SK-N-SH treated with all-trans-retinoic acid at 6 μM for 48 hours (cell line): ENCODE measurements at regions not wholly inside any gene's neighbourhood (a gene's known extent, or its start where the extent isn't known, plus 50 kb on each side); places are given as distances from the start of the nearest gene placed in this dataset.

Source experiments
- ATAC-seq: fragments of 200-7000 bp; cut with Tn5 transposase; 3 replicates; pipeline ENCODE4 v1.9.1; 2020; ENCODE audit warnings: mild to moderate bottlenecking, moderate library complexity
- ARNTL ChIP-seq: fragments of 450-650 bp; formaldehyde crosslinking; IDR thresholded peaks from 2 replicates; pipeline ENCODE4 v1.5.0; 2020; ENCODE audit warnings: low read depth, mild to moderate bottlenecking, moderate library complexity, borderline replicate concordance
- BACH2 ChIP-seq: fragments of 250-450 bp; sonication (Bioruptor Pico); IDR thresholded peaks from 2 replicates; pipeline ENCODE4 v1.9.0; 2021; ENCODE audit warnings: mild to moderate bottlenecking, borderline replicate concordance
- CREB5 ChIP-seq: fragments of 250-450 bp; sonication (Bioruptor Pico); IDR thresholded peaks from 2 replicates; pipeline ENCODE4 v1.5.1; 2020; ENCODE audit warnings: low read depth, mild to moderate bottlenecking, moderate library complexity
- CSDC2 ChIP-seq: fragments of 250-450 bp; sonication (Bioruptor Pico); IDR thresholded peaks from 2 replicates; pipeline ENCODE4 v1.5.0; 2020; ENCODE audit warnings: mild to moderate bottlenecking, moderate library complexity
- CSRNP3 ChIP-seq: fragments of 250-450 bp; sonication (Bioruptor Pico); IDR thresholded peaks from 2 replicates; pipeline ENCODE4 v1.5.1; 2021; ENCODE audit warnings: mild to moderate bottlenecking, moderate library complexity
- ESRRG ChIP-seq: fragments of 250-450 bp; sonication (Bioruptor Pico); IDR thresholded peaks from 2 replicates; pipeline ENCODE4 v1.6.1; 2021; ENCODE audit warnings: mild to moderate bottlenecking
- GLIS3 ChIP-seq: fragments of 250-450 bp; sonication (Bioruptor Pico); IDR thresholded peaks from 2 replicates; pipeline ENCODE4 v1.5.0; 2020; ENCODE audit warnings: mild to moderate bottlenecking, moderate library complexity
- ISL1 ChIP-seq: fragments of 250-450 bp; sonication (Bioruptor Pico); IDR thresholded peaks from 2 replicates; pipeline ENCODE4 v2.1.2; 2022; ENCODE audit warnings: mild to moderate bottlenecking, moderate library complexity
- PATZ1 ChIP-seq: fragments of 250-450 bp; sonication (Bioruptor Pico); IDR thresholded peaks from 2 replicates; pipeline ENCODE4 v1.8.0; 2020; ENCODE audit warnings: mild to moderate bottlenecking, moderate library complexity, borderline replicate concordance
- POU6F1 ChIP-seq: fragments of 250-450 bp; sonication (Bioruptor Pico); IDR thresholded peaks from 2 replicates; pipeline ENCODE4 v1.8.0; 2021; ENCODE audit warnings: low read depth, mild to moderate bottlenecking, moderate library complexity, borderline replicate concordance
- RARB ChIP-seq: fragments of 250-450 bp; sonication (Bioruptor Pico); IDR thresholded peaks from 2 replicates; pipeline ENCODE4 v1.8.0; 2021; ENCODE audit warnings: mild to moderate bottlenecking, moderate library complexity
- SNAI2 ChIP-seq: fragments of 250-450 bp; sonication (Bioruptor Pico); IDR thresholded peaks from 2 replicates; pipeline ENCODE4 v1.5.0; 2020; ENCODE audit warnings: mild to moderate bottlenecking, moderate library complexity
- TOX ChIP-seq: fragments of 250-450 bp; sonication (Bioruptor Pico); IDR thresholded peaks from 2 replicates; pipeline ENCODE4 v1.8.0; 2021; ENCODE audit warnings: mild to moderate bottlenecking, moderate library complexity, borderline replicate concordance
- ZC3H10 ChIP-seq: fragments of 250-450 bp; sonication (Bioruptor Pico); IDR thresholded peaks from 2 replicates; pipeline ENCODE4 v1.5.1; 2021; ENCODE audit warnings: mild to moderate bottlenecking, moderate library complexity
- ZFP3 ChIP-seq: fragments of 250-450 bp; sonication (Bioruptor Pico); IDR thresholded peaks from 2 replicates; pipeline ENCODE4 v1.5.0; 2020; ENCODE audit warnings: mild to moderate bottlenecking, moderate library complexity
- ZFP30 ChIP-seq: fragments of 450-650 bp; formaldehyde crosslinking; IDR thresholded peaks from 2 replicates; pipeline ENCODE4 v1.5.0; 2022; ENCODE audit warnings: mild to moderate bottlenecking, moderate library complexity
- ZNF70 ChIP-seq: fragments of 450-650 bp; formaldehyde crosslinking; IDR thresholded peaks from 2 replicates; pipeline ENCODE4 v1.5.0; 2020; ENCODE audit warnings: mild to moderate bottlenecking, moderate library complexity
- ZNF8 ChIP-seq: fragments of 450-650 bp; formaldehyde crosslinking; IDR thresholded peaks from 2 replicates; pipeline ENCODE4 v1.5.0; 2020; ENCODE audit warnings: mild to moderate bottlenecking, moderate library complexity
- TF ChIP-seq, protein P1 (sequence below): fragments of 250-450 bp; sonication (Bioruptor Pico); IDR thresholded peaks from 2 replicates; pipeline ENCODE4 v1.5.0; 2020; ENCODE audit warnings: mild to moderate bottlenecking, moderate library complexity

- TF ChIP-seq ZNF70 = no peak
- no peak for TF ChIP-seq PATZ1 (CRISPR knock-in tag)
- no peak for TF ChIP-seq POU6F1 (CRISPR knock-in tag)
- TF ChIP-seq, protein P1, sequence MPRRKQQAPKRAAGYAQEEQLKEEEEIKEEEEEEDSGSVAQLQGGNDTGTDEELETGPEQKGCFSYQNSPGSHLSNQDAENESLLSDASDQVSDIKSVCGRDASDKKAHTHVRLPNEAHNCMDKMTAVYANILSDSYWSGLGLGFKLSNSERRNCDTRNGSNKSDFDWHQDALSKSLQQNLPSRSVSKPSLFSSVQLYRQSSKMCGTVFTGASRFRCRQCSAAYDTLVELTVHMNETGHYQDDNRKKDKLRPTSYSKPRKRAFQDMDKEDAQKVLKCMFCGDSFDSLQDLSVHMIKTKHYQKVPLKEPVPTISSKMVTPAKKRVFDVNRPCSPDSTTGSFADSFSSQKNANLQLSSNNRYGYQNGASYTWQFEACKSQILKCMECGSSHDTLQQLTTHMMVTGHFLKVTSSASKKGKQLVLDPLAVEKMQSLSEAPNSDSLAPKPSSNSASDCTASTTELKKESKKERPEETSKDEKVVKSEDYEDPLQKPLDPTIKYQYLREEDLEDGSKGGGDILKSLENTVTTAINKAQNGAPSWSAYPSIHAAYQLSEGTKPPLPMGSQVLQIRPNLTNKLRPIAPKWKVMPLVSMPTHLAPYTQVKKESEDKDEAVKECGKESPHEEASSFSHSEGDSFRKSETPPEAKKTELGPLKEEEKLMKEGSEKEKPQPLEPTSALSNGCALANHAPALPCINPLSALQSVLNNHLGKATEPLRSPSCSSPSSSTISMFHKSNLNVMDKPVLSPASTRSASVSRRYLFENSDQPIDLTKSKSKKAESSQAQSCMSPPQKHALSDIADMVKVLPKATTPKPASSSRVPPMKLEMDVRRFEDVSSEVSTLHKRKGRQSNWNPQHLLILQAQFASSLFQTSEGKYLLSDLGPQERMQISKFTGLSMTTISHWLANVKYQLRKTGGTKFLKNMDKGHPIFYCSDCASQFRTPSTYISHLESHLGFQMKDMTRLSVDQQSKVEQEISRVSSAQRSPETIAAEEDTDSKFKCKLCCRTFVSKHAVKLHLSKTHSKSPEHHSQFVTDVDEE = no peak
- no peak for TF ChIP-seq GLIS3 (CRISPR knock-in tag)
- no peak for TF ChIP-seq ARNTL (CRISPR knock-in tag)
- TF ChIP-seq ZNF8 (CRISPR knock-in tag) = no peak
- TF ChIP-seq BACH2 = no peak
- no peak for TF ChIP-seq CREB5 (CRISPR knock-in tag)
- TF ChIP-seq ISL1 = no peak
- ATAC-seq = no peak
Observed at GRCh38 chr9:80811003-80811402, 878.3 kb downstream of the TLE1 start.

DNA sequence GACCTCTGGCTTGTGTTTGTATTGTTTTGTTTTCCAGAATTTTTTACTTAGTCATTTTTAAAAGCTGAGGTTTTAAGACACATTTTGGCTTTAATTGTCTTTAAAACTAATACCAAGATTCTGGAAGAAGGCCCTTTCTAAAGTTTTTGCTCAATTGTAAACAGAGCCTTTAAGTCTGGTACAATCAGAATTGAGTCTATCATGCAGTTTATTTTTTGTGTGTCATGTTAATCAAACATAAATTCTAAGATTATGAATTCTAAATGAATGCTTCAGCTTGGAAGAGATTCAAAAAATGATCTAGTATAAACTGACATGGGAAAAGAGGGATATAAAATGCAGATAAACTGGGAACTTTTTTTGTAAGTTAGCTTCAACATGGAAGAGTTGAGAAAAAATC is 882.7 kb downstream of the TLE1 start:
- no peak for ATAC-seq

More for the DNA sequence above, 882.7 kb downstream of the TLE1 start:
- TF ChIP-seq, protein P1 = no peak
- TF ChIP-seq ESRRG (CRISPR knock-in tag) (no peak), ARNTL (CRISPR knock-in tag) (no peak), ZNF70 (no peak), RARB (CRISPR knock-in tag) (no peak), ISL1 (no peak), CSDC2 (CRISPR knock-in tag) (no peak), PATZ1 (CRISPR knock-in tag) (no peak), CSRNP3 (CRISPR knock-in tag) (no peak), CREB5 (CRISPR knock-in tag) (no peak), TOX (no peak), ZC3H10 (no peak), ZFP30 (CRISPR knock-in tag) (no peak), GLIS3 (CRISPR knock-in tag) (no peak), ZNF8 (CRISPR knock-in tag) (no peak), ZFP3 (CRISPR knock-in tag) (no peak), SNAI2 (no peak)
